ENCODE measurements at regions not wholly inside any gene's neighbourhood (a gene's known extent, or its start where the extent isn't known, plus 50 kb on each side); places are given as distances from the start of the nearest gene placed in this dataset.

DNA sequence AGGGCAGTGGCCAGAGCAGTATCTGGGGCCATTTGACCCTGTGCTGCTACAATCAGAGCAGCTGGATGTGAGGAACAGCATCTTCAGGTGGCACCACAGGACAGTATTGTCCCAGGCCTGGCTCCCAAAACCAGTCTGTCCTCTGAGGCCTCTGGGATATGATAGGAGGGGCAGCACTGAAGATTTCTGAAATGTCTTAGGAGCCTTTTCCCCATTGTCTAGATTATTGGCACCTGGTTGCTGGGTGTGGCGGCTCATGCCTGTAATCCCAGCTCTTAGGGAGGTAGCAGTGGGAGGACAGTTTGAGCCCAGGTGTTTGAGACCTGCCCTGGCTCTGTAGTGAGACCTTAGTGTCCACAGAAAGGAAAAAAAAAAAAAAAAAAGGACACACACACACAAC is 137.6 kb upstream of the FOXN2 start:
- TF ChIP-seq EZH2phosphoT487 (IDR thresholded peaks at IDR 0.05; ENCODE audit: low read depth, severe bottlenecking, unreplicated experiment) (no peak), CTCF (IDR thresholded peaks at IDR 0.05; ENCODE audit: poor library complexity) (no peak)

Data from hepatocyte (in vitro differentiated cells).